Fibroblast of lung (primary cell): ENCODE measurements at regions not wholly inside any gene's neighbourhood (a gene's known extent, or its start where the extent isn't known, plus 50 kb on each side); places are given as distances from the start of the nearest gene placed in this dataset.

ENCODE experiments used
- EZH2 ChIP-seq: IDR thresholded peaks from 2 replicates; pipeline ENCODE4 v1.5.1; 2012; ENCODE audit warnings: low read length, control low read depth, mild to moderate bottlenecking; ENCODE audit errors: missing control alignments
- TF ChIP-seq, protein P1 (sequence below), 2 donors: IDR thresholded peaks in 1 of 2; conservative IDR thresholded peaks in 1 of 2; 1 replicate in 1 of 2; 2 replicates in 1 of 2; pipeline ENCODE4 v1.5.1; 2011 to 2012; ENCODE audit warnings: low read length in 2 of 2, control low read depth in 1 of 2, inconsistent platforms in 1 of 2, low read depth in 1 of 2, mild to moderate bottlenecking in 1 of 2

DNA sequence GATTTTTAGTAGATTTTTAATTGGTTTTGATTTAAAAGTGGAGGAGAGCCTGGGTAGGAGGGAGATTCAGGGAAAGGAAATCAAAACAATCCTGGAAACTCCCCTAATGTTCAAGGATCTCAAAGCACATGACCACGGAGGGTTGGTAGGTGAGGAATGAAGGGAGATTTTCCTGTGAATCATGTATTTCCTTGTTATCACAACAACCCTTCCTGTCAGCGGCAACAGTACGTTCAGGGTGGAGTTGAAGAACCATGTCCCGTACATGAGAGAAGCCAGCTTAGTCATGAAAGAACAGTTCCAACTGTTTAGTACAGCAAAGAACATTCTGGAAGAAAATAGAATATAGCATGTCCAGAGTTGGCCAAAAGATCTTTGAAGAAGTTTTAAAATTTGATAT is 79.4 kb upstream of the SCAF8 start:
- TF ChIP-seq, protein P1, sequence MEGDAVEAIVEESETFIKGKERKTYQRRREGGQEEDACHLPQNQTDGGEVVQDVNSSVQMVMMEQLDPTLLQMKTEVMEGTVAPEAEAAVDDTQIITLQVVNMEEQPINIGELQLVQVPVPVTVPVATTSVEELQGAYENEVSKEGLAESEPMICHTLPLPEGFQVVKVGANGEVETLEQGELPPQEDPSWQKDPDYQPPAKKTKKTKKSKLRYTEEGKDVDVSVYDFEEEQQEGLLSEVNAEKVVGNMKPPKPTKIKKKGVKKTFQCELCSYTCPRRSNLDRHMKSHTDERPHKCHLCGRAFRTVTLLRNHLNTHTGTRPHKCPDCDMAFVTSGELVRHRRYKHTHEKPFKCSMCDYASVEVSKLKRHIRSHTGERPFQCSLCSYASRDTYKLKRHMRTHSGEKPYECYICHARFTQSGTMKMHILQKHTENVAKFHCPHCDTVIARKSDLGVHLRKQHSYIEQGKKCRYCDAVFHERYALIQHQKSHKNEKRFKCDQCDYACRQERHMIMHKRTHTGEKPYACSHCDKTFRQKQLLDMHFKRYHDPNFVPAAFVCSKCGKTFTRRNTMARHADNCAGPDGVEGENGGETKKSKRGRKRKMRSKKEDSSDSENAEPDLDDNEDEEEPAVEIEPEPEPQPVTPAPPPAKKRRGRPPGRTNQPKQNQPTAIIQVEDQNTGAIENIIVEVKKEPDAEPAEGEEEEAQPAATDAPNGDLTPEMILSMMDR (conservative IDR thresholded peaks at IDR 0.05 in 1 of 2, IDR thresholded peaks at IDR 0.05 in 1 of 2; ENCODE audit: low read depth in 1 of 2, low read length in 2 of 2) = no peak
- no peak for TF ChIP-seq EZH2
